GM18505 (cell line): ENCODE measurements at regions not wholly inside any gene's neighbourhood (a gene's known extent, or its start where the extent isn't known, plus 50 kb on each side); places are given as distances from the start of the nearest gene placed in this dataset.

Source experiments
- ATAC-seq: cut with Tn5 transposase; IDR thresholded peaks from one replicate; pipeline ENCODE4 v1.9.1; 2021; ENCODE audit not compliant: unreplicated experiment
- POLR2A ChIP-seq: IDR thresholded peaks from 4 replicates; pipeline ENCODE4 v1.6.1; 2011; ENCODE audit warnings: borderline replicate concordance; ENCODE audit not compliant: insufficient read depth, insufficient read length; ENCODE audit errors: extremely low read depth

- TF ChIP-seq POLR2A = no peak
- ATAC-seq = no peak
Observed at GRCh38 chr12:19849208-19849607, 409.9 kb downstream of the AEBP2 start.

DNA sequence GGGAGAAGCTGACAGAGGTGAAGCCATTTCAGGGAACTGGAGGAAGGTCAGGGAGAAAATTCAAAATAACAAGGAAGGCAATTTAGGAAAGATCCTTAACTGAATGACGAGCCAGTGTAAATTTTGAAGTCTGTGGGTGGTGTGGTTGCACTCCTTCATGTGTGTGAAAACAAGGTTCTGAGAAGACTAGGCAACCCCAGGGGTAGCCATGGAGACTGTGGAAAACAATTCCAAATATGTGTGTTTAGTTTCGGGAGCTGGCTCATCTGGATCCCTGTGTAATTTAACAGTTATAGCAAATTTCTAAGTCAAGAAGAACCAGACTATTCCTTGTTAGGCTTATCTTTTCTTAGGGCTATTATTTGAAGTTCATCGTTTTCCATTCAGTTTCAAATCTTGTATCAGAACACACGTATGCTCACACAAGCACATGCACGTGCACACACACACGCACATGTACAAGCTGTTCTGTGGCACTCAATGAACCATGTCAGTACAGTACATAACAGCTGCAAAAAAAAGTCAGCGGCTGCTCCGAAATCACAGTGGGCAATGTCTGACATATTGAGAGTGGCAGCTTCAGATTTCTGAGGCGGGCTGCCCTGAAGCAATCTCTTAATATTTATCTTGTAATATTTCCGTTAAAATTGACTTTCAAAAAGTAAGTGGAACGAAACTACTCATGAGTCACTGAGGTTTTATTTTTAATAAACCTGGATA lies 411.2 kb downstream of the AEBP2 start:
- ATAC-seq = no peak
- no peak for TF ChIP-seq POLR2A

DNA sequence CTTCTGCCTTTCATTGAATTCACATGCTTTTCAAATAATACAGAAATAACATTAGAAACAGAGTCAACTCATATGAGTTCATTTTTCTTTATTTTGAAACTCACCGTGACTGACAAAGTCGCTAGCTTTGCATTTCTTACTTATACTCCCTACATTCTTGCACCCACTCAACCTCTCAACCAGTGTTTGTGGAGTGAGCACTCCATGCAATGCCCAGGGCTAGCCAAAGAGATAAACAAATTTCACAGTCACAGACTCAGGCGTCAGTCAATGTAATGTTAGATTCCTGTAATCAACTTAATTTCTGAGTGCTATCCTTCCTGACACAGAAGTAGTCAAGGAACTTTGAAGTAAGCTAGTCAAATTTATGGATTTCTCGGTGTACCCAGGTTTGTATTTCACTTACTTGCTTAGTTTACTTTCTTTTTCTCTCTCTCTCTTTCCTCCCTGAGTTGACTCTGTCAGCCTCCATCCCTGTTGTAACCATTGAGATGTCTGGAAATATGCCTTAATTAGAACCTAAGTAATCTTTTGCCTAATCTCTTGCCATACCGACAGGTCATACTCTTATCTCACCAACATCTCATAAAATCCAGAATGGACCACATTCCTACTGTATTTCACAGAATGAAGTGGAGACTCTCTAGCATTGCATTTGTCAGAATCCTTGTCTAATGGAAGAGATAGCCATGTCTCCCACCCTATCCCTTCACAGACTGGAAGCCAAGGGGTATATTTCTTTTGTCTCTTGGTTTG lies 413.0 kb downstream of the AEBP2 start:
- no peak for TF ChIP-seq POLR2A
- ATAC-seq = no peak

GRCh38 chr12:19855851-19856250 lies 416.6 kb downstream of the AEBP2 start:
- TF ChIP-seq POLR2A = no peak
- ATAC-seq = no peak

GRCh38 chr12:19856389-19856788 lies 417.1 kb downstream of the AEBP2 start:
- TF ChIP-seq POLR2A = no peak
- no peak for ATAC-seq

- no peak for ATAC-seq
Observed at GRCh38 chr12:19857204-19857603, 417.9 kb downstream of the AEBP2 start.

DNA sequence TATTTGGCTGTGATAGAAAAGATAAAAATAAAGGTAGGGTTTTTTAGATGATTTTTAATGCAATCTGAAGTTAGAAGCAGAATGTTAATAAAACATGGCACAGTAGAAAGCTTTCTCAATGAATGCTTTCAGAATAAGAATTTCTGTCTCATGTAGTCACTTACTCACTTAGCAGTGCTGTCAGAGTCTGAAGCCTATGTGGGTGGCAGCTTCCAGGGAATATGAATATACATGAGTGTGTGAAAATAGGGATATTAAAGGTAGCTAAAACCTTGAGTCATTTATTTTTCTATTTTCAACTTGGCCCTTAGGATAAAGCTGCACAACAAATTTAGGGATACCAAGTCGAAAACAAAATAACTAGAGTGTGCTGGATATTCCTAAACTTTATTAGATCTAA lies 427.9 kb downstream of the AEBP2 start:
- no peak for ATAC-seq
- no peak for TF ChIP-seq POLR2A

More at GRCh38 chr12:19857204-19857603, 417.9 kb downstream of the AEBP2 start:
- no peak for TF ChIP-seq POLR2A

DNA sequence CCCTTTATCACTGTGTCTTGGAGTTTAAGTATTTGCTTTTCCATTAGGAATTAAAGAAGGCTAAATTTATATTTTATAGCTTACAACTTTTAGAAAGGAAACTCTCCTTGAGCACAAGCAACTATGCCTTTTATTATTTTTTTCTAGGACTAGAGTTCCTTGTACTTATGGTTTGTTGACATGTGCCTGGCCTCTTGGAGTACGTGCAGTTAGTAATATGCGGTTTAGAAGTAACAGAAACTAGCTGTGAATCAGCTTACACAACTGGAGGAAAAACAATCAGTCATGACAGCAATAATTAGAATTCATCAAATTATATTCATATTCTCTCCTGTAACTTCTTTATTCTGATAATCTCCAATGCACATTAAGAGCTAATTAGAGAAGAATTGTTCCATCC lies 428.7 kb downstream of the AEBP2 start:
- no peak for ATAC-seq
- no peak for TF ChIP-seq POLR2A

DNA sequence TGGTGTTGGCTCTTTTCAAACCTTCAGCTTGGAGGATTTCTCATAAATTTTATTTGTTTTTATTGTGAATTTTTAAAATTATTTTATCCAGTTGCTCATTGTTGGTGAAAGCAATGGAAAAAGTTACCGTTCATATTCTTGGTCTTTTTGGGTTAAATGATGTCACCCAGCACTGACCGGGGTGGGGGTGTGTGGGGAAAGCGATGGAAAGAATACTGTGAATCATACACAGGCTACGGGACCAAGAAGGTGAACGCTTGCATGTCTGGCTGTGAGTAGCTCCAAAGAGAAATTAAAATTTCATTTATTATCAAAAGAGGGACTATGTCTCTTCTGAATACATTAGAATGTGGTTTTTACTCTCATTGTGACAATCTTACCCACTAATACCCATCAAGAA lies 430.1 kb downstream of the AEBP2 start:
- no peak for ATAC-seq
- no peak for TF ChIP-seq POLR2A

DNA sequence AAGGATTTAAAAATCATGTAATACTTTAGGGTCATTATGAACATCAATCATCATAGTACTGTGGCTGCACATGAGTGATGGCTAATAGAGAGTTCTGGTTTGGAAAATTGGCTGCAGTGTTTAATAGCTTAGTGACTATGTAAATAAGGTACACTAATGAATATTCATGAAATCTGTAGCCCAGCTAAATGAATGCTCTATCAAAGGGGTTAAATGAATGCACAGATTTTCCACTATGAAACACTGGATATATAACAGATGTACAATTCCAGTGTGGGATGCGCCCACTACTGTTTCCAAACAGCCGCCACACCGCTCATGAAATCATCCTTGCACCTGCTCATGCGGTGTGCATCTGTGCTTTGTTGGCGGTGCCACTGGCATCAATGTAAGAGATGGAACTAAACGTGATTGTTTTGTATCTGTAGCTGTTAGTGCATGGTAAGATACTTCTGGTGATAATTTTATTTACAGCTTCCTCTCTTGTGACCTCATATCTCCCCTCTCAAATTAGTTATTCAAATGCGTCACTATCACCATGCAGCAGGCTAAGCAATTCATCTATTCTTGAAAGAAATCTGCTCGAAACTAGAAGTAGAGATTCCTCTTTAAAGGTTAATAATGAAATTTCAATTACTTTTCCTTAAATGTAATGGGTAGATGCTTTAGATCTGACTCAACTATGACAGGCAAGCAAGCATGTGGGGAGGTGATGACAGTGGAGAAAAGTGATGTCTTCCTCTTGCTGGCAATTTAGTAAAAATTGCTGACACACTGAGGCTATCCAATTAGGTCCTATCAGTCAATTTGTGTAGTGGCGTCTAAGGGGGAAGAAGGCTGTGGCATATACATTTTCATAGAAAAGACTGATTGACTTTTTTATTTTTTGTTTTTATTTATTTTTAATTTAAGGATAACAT lies 433.6 kb downstream of the AEBP2 start:
- ATAC-seq = no peak
- no peak for TF ChIP-seq POLR2A

DNA sequence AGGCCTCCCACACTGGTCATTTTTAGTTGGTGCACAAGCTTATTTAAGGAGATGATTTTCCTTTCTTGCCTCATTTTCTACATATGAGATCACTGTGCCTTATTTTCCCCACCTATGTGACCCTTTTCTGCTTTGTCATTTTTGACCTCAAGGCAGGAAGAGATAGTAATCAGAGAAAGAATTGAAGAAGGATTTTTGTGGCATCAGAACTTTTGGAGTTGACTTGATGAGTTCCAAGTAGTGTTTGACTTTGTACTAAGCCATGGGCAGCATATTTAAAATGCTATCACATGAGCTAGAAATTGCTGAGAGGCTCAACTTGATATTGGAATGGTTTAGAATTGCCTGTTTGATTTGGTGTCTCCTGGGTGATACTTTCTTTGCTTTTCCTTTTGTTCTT lies 440.8 kb downstream of the AEBP2 start:
- no peak for ATAC-seq
- TF ChIP-seq POLR2A = no peak

DNA sequence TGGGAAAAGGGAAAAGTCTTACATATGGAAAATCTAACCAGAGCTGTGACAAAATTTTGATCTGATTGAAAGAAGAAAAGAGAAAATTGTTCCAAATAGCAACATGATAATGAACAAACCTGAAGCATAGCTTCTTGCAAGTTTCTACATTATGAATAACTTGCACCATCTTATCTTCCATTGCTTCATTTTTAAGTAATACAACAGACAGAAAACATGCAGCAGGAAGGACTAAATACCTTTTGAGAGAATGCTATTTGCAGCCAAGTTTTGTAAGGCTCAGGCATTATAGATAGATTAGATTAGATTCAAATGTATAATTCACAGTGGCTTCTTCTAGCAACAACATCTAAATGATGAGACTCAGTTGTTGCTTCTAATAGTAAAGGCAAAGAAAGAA lies 441.4 kb downstream of the AEBP2 start:
- TF ChIP-seq POLR2A = no peak
- no peak for ATAC-seq

DNA sequence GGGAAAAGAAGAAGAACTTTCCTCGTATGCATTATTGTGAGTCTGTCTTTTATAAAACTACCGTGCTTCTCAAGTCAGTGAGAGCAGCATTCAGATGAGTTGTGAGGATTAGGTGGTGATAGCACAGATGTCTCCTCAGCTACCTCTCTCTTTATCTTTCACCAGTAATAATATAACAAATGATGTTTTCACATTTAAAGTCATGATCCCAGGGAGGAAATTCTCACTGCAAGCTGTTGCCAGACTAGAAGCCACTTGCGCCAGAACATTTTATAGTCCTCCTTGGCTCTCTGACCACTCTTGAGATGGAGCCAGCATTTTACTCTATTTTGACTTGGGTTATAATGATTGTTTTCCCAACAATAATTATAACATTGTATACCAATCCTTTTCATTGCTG lies 443.1 kb downstream of the AEBP2 start:
- no peak for ATAC-seq
- no peak for TF ChIP-seq POLR2A
